ENCODE measurements at regions not wholly inside any gene's neighbourhood (a gene's known extent, or its start where the extent isn't known, plus 50 kb on each side); places are given as distances from the start of the nearest gene placed in this dataset.

DNA sequence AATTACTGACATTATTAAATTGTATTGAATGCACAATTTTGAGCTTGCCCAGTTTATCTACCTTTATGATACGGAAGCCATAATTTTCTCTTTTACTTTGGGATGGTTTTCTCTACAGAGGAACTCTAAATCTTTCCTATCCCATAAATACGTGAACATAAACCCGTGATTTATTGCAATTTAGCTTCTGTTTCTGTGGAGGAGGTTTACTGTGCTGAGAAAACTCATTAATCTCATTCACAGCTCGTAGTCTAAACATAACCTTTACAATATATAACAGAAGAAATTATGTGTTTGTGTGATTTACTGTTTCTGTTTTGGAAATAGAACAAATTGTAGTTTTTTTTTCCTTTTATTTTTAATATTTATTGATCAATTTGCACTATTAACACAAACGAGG is 207.1 kb upstream of the PCDH9 start:
- TF ChIP-seq, protein P1, sequence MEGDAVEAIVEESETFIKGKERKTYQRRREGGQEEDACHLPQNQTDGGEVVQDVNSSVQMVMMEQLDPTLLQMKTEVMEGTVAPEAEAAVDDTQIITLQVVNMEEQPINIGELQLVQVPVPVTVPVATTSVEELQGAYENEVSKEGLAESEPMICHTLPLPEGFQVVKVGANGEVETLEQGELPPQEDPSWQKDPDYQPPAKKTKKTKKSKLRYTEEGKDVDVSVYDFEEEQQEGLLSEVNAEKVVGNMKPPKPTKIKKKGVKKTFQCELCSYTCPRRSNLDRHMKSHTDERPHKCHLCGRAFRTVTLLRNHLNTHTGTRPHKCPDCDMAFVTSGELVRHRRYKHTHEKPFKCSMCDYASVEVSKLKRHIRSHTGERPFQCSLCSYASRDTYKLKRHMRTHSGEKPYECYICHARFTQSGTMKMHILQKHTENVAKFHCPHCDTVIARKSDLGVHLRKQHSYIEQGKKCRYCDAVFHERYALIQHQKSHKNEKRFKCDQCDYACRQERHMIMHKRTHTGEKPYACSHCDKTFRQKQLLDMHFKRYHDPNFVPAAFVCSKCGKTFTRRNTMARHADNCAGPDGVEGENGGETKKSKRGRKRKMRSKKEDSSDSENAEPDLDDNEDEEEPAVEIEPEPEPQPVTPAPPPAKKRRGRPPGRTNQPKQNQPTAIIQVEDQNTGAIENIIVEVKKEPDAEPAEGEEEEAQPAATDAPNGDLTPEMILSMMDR (IDR thresholded peaks at IDR 0.05; ENCODE audit: low read depth, low read length), result no peak
- no peak for TF ChIP-seq EZH2phosphoT487 (IDR thresholded peaks at IDR 0.05; ENCODE audit: low read depth)
